Memory B cell (primary cell): ENCODE measurements at regions not wholly inside any gene's neighbourhood (a gene's known extent, or its start where the extent isn't known, plus 50 kb on each side); places are given as distances from the start of the nearest gene placed in this dataset.

Source experiments
- ATAC-seq: fragments of 150-1000 bp; cut with Tn5 transposase; 2 replicates; pipeline ENCODE4 v1.10.0; 2021; ENCODE audit warnings: low read depth, mild to moderate bottlenecking, moderate library complexity
- DNase-seq, 2 donors: peaks; one replicate each; pipeline ENCODE4 v3.0.0; 2022; ENCODE audit warnings: low spot score in 2 of 2
- H3K27ac Mint-ChIP-seq: one replicate; pipeline ENCODE4 v1.8.0; 2022; ENCODE audit warnings: mild to moderate bottlenecking, moderate library complexity, mixed read lengths
- H3K27me3 Mint-ChIP-seq: one replicate; pipeline ENCODE4 v1.8.0; 2022; ENCODE audit warnings: mixed read lengths
- H3K36me3 Mint-ChIP-seq: one replicate; pipeline ENCODE4 v1.8.0; 2022; ENCODE audit warnings: mild to moderate bottlenecking, mixed read lengths
- H3K4me1 Mint-ChIP-seq: one replicate; pipeline ENCODE4 v1.8.0; 2022; ENCODE audit warnings: mixed read lengths
- H3K4me3 Mint-ChIP-seq: one replicate; pipeline ENCODE4 v1.8.0; 2022; ENCODE audit warnings: mild to moderate bottlenecking, moderate library complexity, mixed read lengths
- H3K9me3 Mint-ChIP-seq: one replicate; pipeline ENCODE4 v1.8.0; 2022; ENCODE audit warnings: mixed read lengths

DNA sequence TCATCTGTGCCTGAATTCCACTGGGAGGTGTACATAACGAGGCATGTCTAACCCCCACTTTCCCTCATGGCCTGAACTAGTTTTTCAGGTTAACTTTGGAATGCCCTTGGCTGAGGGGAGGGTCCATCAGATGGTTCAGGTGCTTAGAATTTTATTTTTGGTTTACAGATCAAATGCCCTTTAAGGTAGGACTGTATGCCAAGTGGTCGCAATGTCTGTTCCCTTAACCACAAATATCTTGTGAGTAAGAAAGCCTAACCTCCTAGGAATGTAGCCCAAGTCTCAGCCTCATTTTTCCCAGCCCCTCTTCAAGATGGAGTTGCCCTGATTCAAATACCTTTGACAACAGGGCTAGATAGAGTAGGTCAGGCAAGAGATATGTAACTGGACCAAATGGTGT is 78.4 kb downstream of the RNASET2 start:
- ATAC-seq (no peak), DNase-seq (no peak)
- Mint-ChIP-seq H3K4me3 (no peak overlapping the region), H3K9me3 (peaks cover 5% of the 10 kb centered on the region), H3K27me3 (no peaks in the 10 kb centered on the region), H3K27ac (no peak overlapping the region), H3K4me1 (no peaks in the 10 kb centered on the region), H3K36me3 (peaks cover 29% of the 10 kb centered on the region)

GRCh38 chr6:166877349-166877748 is 79.0 kb downstream of the RNASET2 start:
- DNase-seq (no peak), ATAC-seq (no peak)
- Mint-ChIP-seq H3K4me3 (no peak overlapping the region), H3K27me3 (no peaks in the 10 kb centered on the region), H3K9me3 (peaks cover 2% of the 10 kb centered on the region), H3K27ac (no peak overlapping the region), H3K36me3 (peaks cover 26% of the 10 kb centered on the region), H3K4me1 (no peaks in the 10 kb centered on the region)

DNA sequence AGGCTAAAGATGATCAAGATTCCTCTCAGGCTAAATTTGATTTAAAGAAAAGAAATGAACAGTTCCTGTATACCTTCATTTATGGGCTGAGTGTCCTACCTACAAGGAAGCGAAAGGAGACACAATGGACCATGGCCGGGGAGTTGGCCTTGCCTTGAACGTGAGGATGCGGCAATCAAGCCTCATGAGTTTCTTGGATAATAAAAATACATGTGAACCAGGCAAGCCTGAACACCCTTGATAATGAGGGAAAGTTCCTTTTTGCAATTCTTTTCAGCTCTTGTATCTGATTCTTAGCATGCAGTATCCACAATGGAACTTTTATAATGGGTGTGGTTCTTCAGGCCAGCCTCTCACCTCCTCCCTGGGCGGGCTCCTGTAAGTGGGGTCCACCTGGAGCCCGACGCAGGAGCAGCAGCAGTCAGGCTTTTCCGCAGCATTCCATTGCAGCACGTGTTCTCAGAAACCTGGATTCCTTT is 83.8 kb downstream of the RNASET2 start:
- H3K27me3 Mint-ChIP-seq = no peaks in the 10 kb centered on the region
- peaks cover 2% of the 10 kb centered on the region for H3K4me1 Mint-ChIP-seq
- peaks cover 15% of the 10 kb centered on the region for H3K36me3 Mint-ChIP-seq
- H3K27ac Mint-ChIP-seq = no peak overlapping the region
- ATAC-seq (no peak), DNase-seq (no peak)
- H3K4me3 Mint-ChIP-seq = no peak overlapping the region
- H3K9me3 Mint-ChIP-seq = no peaks in the 10 kb centered on the region

- ATAC-seq (no peak), DNase-seq (no peak)
- Mint-ChIP-seq H3K4me1 (peaks cover 2% of the 10 kb centered on the region), H3K27ac (no peak overlapping the region), H3K36me3 (peaks cover 5% of the 10 kb centered on the region), H3K27me3 (no peaks in the 10 kb centered on the region), H3K9me3 (no peaks in the 10 kb centered on the region), H3K4me3 (no peak overlapping the region)
Measured at GRCh38 chr6:166870602-166871208, 85.6 kb downstream of the RNASET2 start.

DNA sequence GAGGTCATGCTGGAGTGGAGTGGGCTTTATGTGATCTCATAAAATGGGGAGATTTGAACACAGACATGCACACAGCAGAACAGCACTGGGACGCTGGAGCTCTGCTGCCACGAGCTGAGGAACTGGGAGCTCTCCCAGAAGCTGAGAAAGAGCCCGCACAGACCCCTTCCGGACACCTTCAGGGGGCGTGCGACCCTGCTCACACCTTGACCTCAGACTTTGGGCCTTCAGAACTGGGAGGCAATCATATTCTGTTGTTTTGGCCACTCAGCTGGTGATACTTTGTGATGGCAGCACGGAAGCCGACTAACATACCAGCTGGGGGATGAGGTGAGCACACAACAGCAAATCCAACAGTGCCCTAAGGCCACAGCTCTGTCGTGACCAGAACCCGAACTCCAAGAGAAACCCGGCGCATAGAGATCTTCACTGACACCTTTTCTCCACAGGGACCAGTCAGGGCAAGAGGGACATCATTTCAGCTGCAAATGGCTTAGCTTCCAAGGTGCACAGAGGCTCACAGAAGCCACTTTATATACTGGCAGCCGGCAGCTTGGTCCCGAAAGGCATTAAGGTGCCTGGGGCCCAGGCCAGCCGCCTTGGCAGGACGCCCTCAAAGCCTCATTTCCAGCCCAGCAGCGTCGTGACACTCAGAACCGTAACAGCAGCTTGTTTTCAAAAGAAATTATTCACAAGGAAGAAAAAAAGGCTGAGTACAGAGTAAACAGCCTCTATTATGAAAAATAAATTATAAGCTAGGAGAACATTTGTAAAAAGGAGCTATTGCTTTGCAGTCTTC is 89.3 kb downstream of the RNASET2 start:
- peaks cover 3% of the 10 kb centered on the region for H3K4me1 Mint-ChIP-seq
- H3K9me3 Mint-ChIP-seq = no peaks in the 10 kb centered on the region
- H3K27ac Mint-ChIP-seq = no peak overlapping the region
- DNase-seq (no peak), ATAC-seq (no peak)
- H3K36me3 Mint-ChIP-seq = peaks cover 2% of the 10 kb centered on the region
- H3K27me3 Mint-ChIP-seq = peaks cover under 1% of the 10 kb centered on the region
- no peak overlapping the region for H3K4me3 Mint-ChIP-seq

DNA sequence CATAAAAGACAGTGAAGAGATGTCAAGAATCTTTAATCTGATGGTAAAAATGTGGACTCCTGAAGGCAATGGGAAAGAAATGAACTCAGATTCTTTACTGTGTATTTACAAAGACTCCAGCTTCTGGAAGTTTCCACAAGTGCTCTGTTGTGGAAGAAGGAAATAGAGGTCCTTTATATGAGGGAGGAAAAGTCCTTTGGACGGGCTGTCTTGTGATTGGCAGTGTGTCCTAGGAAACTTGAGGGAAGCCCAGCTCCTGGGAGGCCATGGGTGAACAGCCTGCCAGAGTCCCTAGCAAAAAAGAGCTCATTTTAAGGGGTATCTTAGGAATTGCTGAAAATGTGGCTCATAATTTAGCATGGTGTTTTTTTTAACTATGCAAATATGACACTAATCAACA is 92.0 kb downstream of the RNASET2 start:
- no peak overlapping the region for H3K4me3 Mint-ChIP-seq

DNA sequence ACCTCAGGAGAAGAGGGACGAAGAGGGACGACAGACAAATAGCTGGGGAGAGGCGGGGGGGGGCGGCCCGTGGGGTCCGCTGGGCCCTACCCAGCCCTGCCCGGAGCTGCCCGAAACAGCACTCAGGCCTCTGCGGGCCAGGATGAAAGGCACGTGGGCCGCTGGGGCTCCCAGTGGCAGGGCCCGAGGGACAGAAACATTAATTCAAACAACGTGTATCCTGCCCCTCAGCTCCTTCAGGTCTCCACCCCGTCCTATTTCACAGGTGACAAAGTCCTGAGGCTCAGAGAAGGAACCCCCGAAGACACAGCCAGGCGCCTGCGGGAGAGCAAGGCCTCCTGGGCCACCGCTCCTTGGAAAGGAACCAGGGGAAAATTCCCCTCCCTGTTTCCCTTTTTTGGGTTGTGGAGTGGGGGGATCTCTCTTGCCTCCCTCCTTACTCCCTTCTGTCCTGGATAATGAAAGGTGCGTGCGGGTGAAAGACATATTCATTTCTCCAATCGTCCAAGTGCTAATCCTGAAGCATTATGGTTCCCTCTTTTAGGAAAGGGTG is 93.3 kb downstream of the RNASET2 start:
- DNase-seq (no peak), ATAC-seq (no peak)
- Mint-ChIP-seq H3K36me3 (peaks cover 2% of the 10 kb centered on the region), H3K4me1 (peaks cover 6% of the 10 kb centered on the region), H3K27ac (peak overlapping the region; percentile 69), H3K9me3 (no peaks in the 10 kb centered on the region), H3K4me3 (peak overlapping the region; percentile 89), H3K27me3 (peaks cover 4% of the 10 kb centered on the region)

More for the DNA sequence above, 92.0 kb downstream of the RNASET2 start:
- no peak for DNase-seq
- H3K4me1 Mint-ChIP-seq = peaks cover 7% of the 10 kb centered on the region
- H3K9me3 Mint-ChIP-seq = no peaks in the 10 kb centered on the region
- H3K27ac Mint-ChIP-seq = no peak overlapping the region
- H3K27me3 Mint-ChIP-seq = peaks cover 4% of the 10 kb centered on the region
- ATAC-seq = no peak
- H3K36me3 Mint-ChIP-seq = peaks cover 2% of the 10 kb centered on the region

DNA sequence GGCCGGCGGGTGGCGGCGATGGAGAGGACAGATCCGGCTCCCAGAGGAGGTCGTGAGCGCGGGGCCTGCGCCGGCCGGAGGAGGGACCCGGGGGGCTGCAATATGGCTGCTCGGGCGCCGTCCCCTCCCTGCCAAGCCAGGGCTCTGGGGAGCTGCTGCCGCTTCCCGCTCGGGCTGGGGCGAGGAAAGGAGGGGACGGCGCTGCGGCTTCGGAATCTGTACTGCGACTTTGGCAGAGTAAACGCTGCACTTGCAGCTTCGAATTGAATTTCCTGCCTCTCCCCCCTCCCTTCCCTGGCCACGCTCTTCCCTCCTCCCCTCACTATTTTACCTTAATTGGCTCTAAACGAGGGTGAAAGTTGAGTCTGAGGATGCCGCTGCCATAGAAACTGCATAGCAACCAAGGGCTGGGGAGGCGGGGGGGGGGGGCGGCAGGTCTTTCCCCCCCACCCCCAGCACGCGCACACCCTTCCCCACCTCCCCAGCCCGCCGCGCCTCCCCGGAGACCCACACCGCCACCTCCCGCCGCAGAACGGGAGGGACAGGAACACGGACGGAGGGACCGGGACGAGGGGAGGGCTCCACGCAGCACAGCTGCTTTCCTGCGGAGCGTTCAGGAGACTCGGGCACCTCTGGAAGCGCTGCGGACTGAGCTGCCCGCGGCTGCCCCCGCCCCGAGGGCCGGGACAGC is 93.9 kb downstream of the RNASET2 start:
- Mint-ChIP-seq H3K27ac (peak overlapping the region; percentile 69), H3K9me3 (no peaks in the 10 kb centered on the region), H3K4me1 (peaks cover 5% of the 10 kb centered on the region), H3K4me3 (peak overlapping the region; percentile 89), H3K36me3 (peaks cover 6% of the 10 kb centered on the region), H3K27me3 (peaks cover 4% of the 10 kb centered on the region)
- DNase-seq (peak in 1 of 2 donors; percentile 24), ATAC-seq (peak; percentile 62)

GRCh38 chr6:166861961-166862286 is 94.4 kb downstream of the RNASET2 start:
- no peaks in the 10 kb centered on the region for H3K9me3 Mint-ChIP-seq
- peak overlapping the region; percentile 89 for H3K4me3 Mint-ChIP-seq
- ATAC-seq = no peak
- H3K27ac Mint-ChIP-seq = no peak overlapping the region
- H3K36me3 Mint-ChIP-seq = peaks cover 8% of the 10 kb centered on the region
- no peak for DNase-seq
- H3K4me1 Mint-ChIP-seq = peaks cover 5% of the 10 kb centered on the region
- H3K27me3 Mint-ChIP-seq = peaks cover 4% of the 10 kb centered on the region

DNA sequence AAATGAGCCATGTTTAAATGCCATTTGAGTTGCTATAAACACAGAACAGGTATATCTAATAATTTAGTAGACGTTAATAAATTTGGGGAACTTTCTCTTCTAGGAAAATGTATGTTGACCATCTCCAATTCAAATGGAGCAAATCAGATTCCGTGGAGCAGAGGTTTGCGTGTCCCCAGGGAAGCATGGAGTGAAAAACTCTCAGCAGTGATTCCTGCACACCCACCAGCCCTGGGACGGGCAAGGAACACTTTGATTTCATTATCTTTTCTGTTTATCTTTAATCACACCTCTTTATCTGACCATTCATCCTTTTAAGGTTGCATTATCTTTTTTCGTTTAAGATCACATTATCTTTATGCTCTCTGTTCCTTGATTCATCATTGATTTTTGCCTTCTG is 95.0 kb downstream of the RNASET2 start:
- Mint-ChIP-seq H3K36me3 (peaks cover 8% of the 10 kb centered on the region), H3K27me3 (peaks cover 4% of the 10 kb centered on the region), H3K4me1 (peaks cover 5% of the 10 kb centered on the region), H3K27ac (no peak overlapping the region), H3K4me3 (no peak overlapping the region), H3K9me3 (no peaks in the 10 kb centered on the region)
- ATAC-seq (no peak), DNase-seq (no peak)

DNA sequence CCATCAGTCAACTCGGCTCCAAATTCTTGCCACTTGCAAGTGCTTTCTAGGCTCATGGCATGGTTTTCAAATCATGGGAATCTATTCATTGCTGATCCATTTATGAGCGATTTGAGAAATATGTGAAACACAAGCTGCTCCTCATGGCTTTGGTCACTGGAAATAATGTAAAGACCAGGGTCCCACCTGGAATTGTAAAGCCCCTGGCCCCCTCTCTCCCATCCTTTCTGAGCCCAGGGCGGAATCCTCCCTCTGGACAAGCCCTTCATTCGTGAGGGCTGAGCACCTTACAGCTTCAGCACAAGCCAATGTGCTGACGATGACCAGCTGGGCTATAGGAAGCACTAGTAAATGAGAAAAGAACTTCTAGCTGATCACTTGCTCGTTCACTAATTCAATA is 96.0 kb downstream of the RNASET2 start:
- no peaks in the 10 kb centered on the region for H3K9me3 Mint-ChIP-seq
- ATAC-seq (no peak), DNase-seq (no peak)
- H3K36me3 Mint-ChIP-seq = peaks cover 8% of the 10 kb centered on the region
- no peak overlapping the region for H3K27ac Mint-ChIP-seq
- H3K4me1 Mint-ChIP-seq = peaks cover 5% of the 10 kb centered on the region
- peaks cover 4% of the 10 kb centered on the region for H3K27me3 Mint-ChIP-seq
- no peak overlapping the region for H3K4me3 Mint-ChIP-seq

GRCh38 chr6:166855416-166855815 is 100.9 kb downstream of the RNASET2 start:
- H3K9me3 Mint-ChIP-seq = peaks cover 4% of the 10 kb centered on the region
- peaks cover 10% of the 10 kb centered on the region for H3K4me1 Mint-ChIP-seq
- no peaks in the 10 kb centered on the region for H3K27me3 Mint-ChIP-seq
- DNase-seq (no peak), ATAC-seq (no peak)
- H3K36me3 Mint-ChIP-seq = peaks cover 13% of the 10 kb centered on the region
- no peak overlapping the region for H3K27ac Mint-ChIP-seq
- no peak overlapping the region for H3K4me3 Mint-ChIP-seq

GRCh38 chr6:166853371-166854325 is 102.7 kb downstream of the RNASET2 start:
- ATAC-seq (no peak), DNase-seq (no peak)
- Mint-ChIP-seq H3K36me3 (peaks cover 13% of the 10 kb centered on the region), H3K4me3 (no peak overlapping the region), H3K27ac (no peak overlapping the region), H3K4me1 (peaks cover 10% of the 10 kb centered on the region), H3K27me3 (no peaks in the 10 kb centered on the region), H3K9me3 (peaks cover 4% of the 10 kb centered on the region)
